Astrocyte of the spinal cord (primary cell): ENCODE measurements at regions not wholly inside any gene's neighbourhood (a gene's known extent, or its start where the extent isn't known, plus 50 kb on each side); places are given as distances from the start of the nearest gene placed in this dataset.
A peak's percentile ranks its signal among the peaks of the same experiment; 100 is the strongest.

Source experiments
- DNase-seq: peaks from one replicate; pipeline ENCODE4 v3.0.0; 2011; ENCODE audit warnings: low read depth, low spot score
- H3K4me3 ChIP-seq: 2 replicates; pipeline ENCODE4 v1.5.1; 2011; ENCODE audit warnings: low read depth, mild to moderate bottlenecking, low read length, moderate library complexity
- CTCF ChIP-seq: IDR thresholded peaks from 2 replicates; pipeline ENCODE4 v1.5.1; 2012; ENCODE audit warnings: low read depth, mild to moderate bottlenecking, low read length, inconsistent platforms
- in situ Hi-C: cut with HindIII; loops from 2 replicates; pipeline ENCODE4 v1.10.0; 2017; ENCODE audit warnings: low sequenced_read_pairs

GRCh38 chr12:127485528-127485927 is 781.4 kb upstream of the TMEM132C start:
- peak; percentile 91 for DNase-seq
- no peak overlapping the region for H3K4me3 ChIP-seq
- TF ChIP-seq CTCF = peak; percentile 65
- in situ Hi-C loops = no loop called here

- DNase-seq = peak; percentile 48
- in situ Hi-C loops = no loop called here
- TF ChIP-seq CTCF = no peak
- no peak overlapping the region for H3K4me3 ChIP-seq
Measured at GRCh38 chr12:127487031-127487430, 779.9 kb upstream of the TMEM132C start.

- DNase-seq = no peak
- TF ChIP-seq CTCF = no peak
- no peak overlapping the region for H3K4me3 ChIP-seq
- in situ Hi-C loops = no loop called here
Measured at GRCh38 chr12:127489061-127489460, 777.9 kb upstream of the TMEM132C start.

GRCh38 chr12:127494961-127495915 is 771.7 kb upstream of the TMEM132C start:
- DNase-seq = no peak
- in situ Hi-C loops = no loop called here
- TF ChIP-seq CTCF = no peak
- no peak overlapping the region for H3K4me3 ChIP-seq

- TF ChIP-seq CTCF = peak; percentile 20
- in situ Hi-C loops = no loop called here
- DNase-seq = no peak
- H3K4me3 ChIP-seq = no peak overlapping the region
Measured at GRCh38 chr12:127496255-127496654, 770.7 kb upstream of the TMEM132C start.

- no peak for TF ChIP-seq CTCF
- in situ Hi-C loops = no loop called here
- no peak for DNase-seq
- no peak overlapping the region for H3K4me3 ChIP-seq
Measured at GRCh38 chr12:127500512-127501035, 766.4 kb upstream of the TMEM132C start.
